H1 (cell line): ENCODE measurements at regions not wholly inside any gene's neighbourhood (a gene's known extent, or its start where the extent isn't known, plus 50 kb on each side); places are given as distances from the start of the nearest gene placed in this dataset.
A peak's percentile ranks its signal among the peaks of the same experiment; 100 is the strongest.

Experiments used
- CTCF ChIA-PET: fragments of 300-600 bp; sonication (Branson Sonifier 250); formaldehyde crosslinking; loops from one replicate; lab custom pipeline; 2021; ENCODE audit not compliant: partially characterized antibody; lab: Charles Lee
- POLR2A ChIA-PET: fragments of 300-600 bp; sonication (Branson Sonifier 250); formaldehyde crosslinking; loops from one replicate; lab custom pipeline; 2021; ENCODE audit warnings: inconsistent platforms; ENCODE audit not compliant: partially characterized antibody; lab: Charles Lee
- DNase-seq, 2 experiments: peaks; one replicate each; pipeline versions ENCODE4 v3.0.0 to v3.0.0-alpha.2; 2010 to 2022; ENCODE audit warnings: low spot score in 2 of 2, low read depth in 1 of 2, mixed read lengths in 1 of 2
- FAIRE-seq: peaks from 2 replicates; lab custom pipeline; 2011; peaks lifted over from hg19 to GRCh38; lab: Jason Lieb, UNC
- H2AFZ ChIP-seq: 2 replicates; pipeline ENCODE4 v1.8.1; 2012; ENCODE audit warnings: low read length, inconsistent platforms
- H2AK5ac ChIP-seq: 2 replicates; pipeline ENCODE4 v1.6.1; 2013; ENCODE audit warnings: low read depth, low read length
- H2BK120ac ChIP-seq: replicated peaks from 2 replicates; pipeline ENCODE3; 2013; ENCODE audit warnings: low read depth, low read length, inconsistent platforms
- H2BK12ac ChIP-seq: 2 replicates; pipeline ENCODE4 v1.6.1; 2013; ENCODE audit warnings: low read depth, low read length
- H2BK15ac ChIP-seq: 2 replicates; pipeline ENCODE4 v1.6.1; 2013; ENCODE audit warnings: low read length
- H2BK20ac ChIP-seq: 2 replicates; pipeline ENCODE4 v1.6.1; 2013; ENCODE audit warnings: low read length
- H2BK5ac ChIP-seq: 2 replicates; pipeline ENCODE4 v1.6.1; 2013; ENCODE audit warnings: low read depth, low read length
- H3K14ac ChIP-seq: 2 replicates; pipeline ENCODE4 v1.6.1; 2013; ENCODE audit warnings: inconsistent platforms; ENCODE audit not compliant: insufficient read length
- H3K18ac ChIP-seq: 2 replicates; pipeline ENCODE4 v1.6.1; 2013; ENCODE audit warnings: low read length; ENCODE audit errors: extremely low read depth
- H3K23ac ChIP-seq: 2 replicates; pipeline ENCODE4 v1.6.1; 2013; ENCODE audit warnings: inconsistent platforms; ENCODE audit not compliant: insufficient read length
- H3K23me2 ChIP-seq: 2 replicates; pipeline ENCODE4 v1.6.1; 2013; ENCODE audit warnings: low read depth, low read length
- H3K27ac ChIP-seq: 2 replicates; pipeline ENCODE4 v1.6.1; 2011; ENCODE audit warnings: low read depth, low read length, inconsistent platforms
- H3K27me3 ChIP-seq, 4 experiments: replicated peaks in 1 of 4; 1 replicate in 1 of 4; 2 replicates in 3 of 4; pipeline versions ENCODE4 v1.6.1 to v1.8.1; 2011 to 2013; ENCODE audit warnings: low read length in 3 of 4, mild to moderate bottlenecking in 3 of 4, inconsistent platforms in 2 of 4, mixed read lengths in 2 of 4, moderate library complexity in 1 of 4; ENCODE audit not compliant: control insufficient read depth in 3 of 4, insufficient read depth in 3 of 4; ENCODE audit errors: extremely low read depth in 1 of 4
- H3K36me3 ChIP-seq, 4 experiments: 2 replicates each; pipeline versions ENCODE4 v1.6.1 to v1.8.1; 2011 to 2013; ENCODE audit warnings: mild to moderate bottlenecking in 4 of 4, low read length in 3 of 4, moderate library complexity in 2 of 4, control low read depth in 1 of 4, inconsistent platforms in 1 of 4; ENCODE audit not compliant: insufficient read depth in 4 of 4, control insufficient read depth in 2 of 4
- H3K4ac ChIP-seq: replicated peaks from 2 replicates; pipeline ENCODE3; 2013; ENCODE audit warnings: low read length, low read depth, mixed read lengths, inconsistent platforms; ENCODE audit not compliant: insufficient read length
- H3K4me1 ChIP-seq, 4 experiments: replicated peaks in 1 of 4; 1 replicate in 1 of 4; 2 replicates in 3 of 4; pipeline versions ENCODE4 v1.6.1 to v1.8.1; 2011 to 2013; ENCODE audit warnings: low read length in 3 of 4, inconsistent platforms in 2 of 4, mixed read lengths in 1 of 4; ENCODE audit not compliant: insufficient read depth in 4 of 4, control insufficient read depth in 3 of 4
- H3K4me2 ChIP-seq, 2 experiments: 2 replicates each; pipeline versions ENCODE4 v1.6.1 to v1.8.1; 2011 to 2013; ENCODE audit warnings: low read depth in 2 of 2, low read length in 2 of 2, control low read depth in 1 of 2, inconsistent platforms in 1 of 2, mild to moderate bottlenecking in 1 of 2; ENCODE audit not compliant: insufficient read depth in 1 of 2
- H3K4me3 ChIP-seq, 4 experiments: fragments of 200-600, 300-600 bp in 1 of 4; sonication (generic), shearing (Covaris generic), sonication (Bioruptor Twin) in 1 of 4; 2 replicates each; pipeline versions ENCODE4 v1.5.1 to v1.8.1; 2011 to 2016; ENCODE audit warnings: low read length in 4 of 4, low read depth in 3 of 4, control low read depth in 2 of 4, inconsistent platforms in 2 of 4, mild to moderate bottlenecking in 2 of 4, mixed read lengths in 1 of 4, moderate library complexity in 1 of 4; ENCODE audit not compliant: insufficient read depth in 2 of 4; ENCODE audit errors: extremely low read depth in 1 of 4
- H3K56ac ChIP-seq: replicated peaks from 2 replicates; pipeline ENCODE3; 2013; ENCODE audit warnings: low read depth, mild to moderate bottlenecking, mixed read lengths, low read length, inconsistent platforms; ENCODE audit not compliant: insufficient read length
- H3K79me1 ChIP-seq: 2 replicates; pipeline ENCODE4 v1.6.1; 2013; ENCODE audit warnings: low read depth, low read length, control low read depth
- H3K79me2 ChIP-seq, 2 experiments: 2 replicates each; pipeline versions ENCODE4 v1.6.1 to v1.8.1; 2012 to 2013; ENCODE audit warnings: low read length in 2 of 2, mild to moderate bottlenecking in 2 of 2, inconsistent platforms in 1 of 2; ENCODE audit not compliant: insufficient read depth in 2 of 2, control insufficient read depth in 1 of 2
- H3K9ac ChIP-seq, 4 experiments: replicated peaks in 1 of 4; 1 replicate in 1 of 4; 2 replicates in 3 of 4; pipeline versions ENCODE4 v1.6.1 to v1.8.1; 2011 to 2013; ENCODE audit warnings: low read depth in 3 of 4, low read length in 3 of 4, control low read depth in 2 of 4, mild to moderate bottlenecking in 2 of 4, moderate library complexity in 2 of 4, inconsistent platforms in 1 of 4; ENCODE audit errors: extremely low read depth in 1 of 4
- H3K9me3 ChIP-seq, 2 experiments: 2 replicates each; pipeline versions ENCODE4 v1.6.1 to v1.8.1; 2012 to 2013; ENCODE audit warnings: mild to moderate bottlenecking in 2 of 2, moderate library complexity in 2 of 2, control low read depth in 1 of 2, inconsistent platforms in 1 of 2, low read depth in 1 of 2, low read length in 1 of 2, mixed read lengths in 1 of 2; ENCODE audit not compliant: insufficient read depth in 2 of 2
- H4K20me1 ChIP-seq, 2 experiments: replicated peaks in 1 of 2; 2 replicates each; pipeline versions ENCODE3 to v1.8.1; 2011 to 2013; ENCODE audit warnings: inconsistent platforms in 2 of 2, low read length in 2 of 2, mild to moderate bottlenecking in 1 of 2; ENCODE audit not compliant: insufficient read depth in 2 of 2, control insufficient read depth in 1 of 2
- H4K5ac ChIP-seq: 2 replicates; pipeline ENCODE4 v1.6.1; 2013; ENCODE audit warnings: low read length, low read depth, mixed read lengths, inconsistent platforms; ENCODE audit not compliant: insufficient read length
- H4K8ac ChIP-seq: 2 replicates; pipeline ENCODE4 v1.8.0; 2013; ENCODE audit warnings: mild to moderate bottlenecking, moderate library complexity, low read length, inconsistent platforms; ENCODE audit not compliant: insufficient read depth; ENCODE audit errors: extremely low read depth
- H4K91ac ChIP-seq: replicated peaks from 2 replicates; pipeline ENCODE3; 2013; ENCODE audit warnings: low read length, mixed read lengths, inconsistent platforms; ENCODE audit not compliant: insufficient read length
- BRCA1 ChIP-seq: IDR thresholded peaks from 2 replicates; pipeline ENCODE4 v1.6.1; 2012; ENCODE audit warnings: low read depth, low read length, improper control_type of control experiment
- CREB1 ChIP-seq: IDR thresholded peaks from 2 replicates; pipeline ENCODE4 v1.6.1; 2012; ENCODE audit warnings: inconsistent platforms
- KDM5A ChIP-seq: fragments of 200-600 bp; IDR thresholded peaks from 2 replicates; pipeline ENCODE4 v1.7.1; 2012; ENCODE audit warnings: mild to moderate bottlenecking, low read length, inconsistent platforms, mixed read lengths
- RAD21 ChIP-seq, 2 experiments: IDR thresholded peaks in 1 of 2; conservative IDR thresholded peaks in 1 of 2; 2 replicates each; pipeline ENCODE4 v1.6.1; 2011; ENCODE audit warnings: low read depth in 2 of 2, low read length in 2 of 2, improper control_type of control experiment in 1 of 2, inconsistent platforms in 1 of 2, mild to moderate bottlenecking in 1 of 2, moderate library complexity in 1 of 2
- RXRA ChIP-seq: IDR thresholded peaks from 2 replicates; pipeline ENCODE4 v1.6.1; 2011; ENCODE audit warnings: low read depth, mild to moderate bottlenecking, low read length, moderate library complexity; ENCODE audit not compliant: insufficient read depth
- WGBS, 2 experiments: shearing (Covaris generic) in 1 of 2; methylation state at CpG; one replicate each; pipeline versions ENCODE4 v1.1.6 to v1.1.7; 2013 to 2015; ENCODE audit warnings: low lambda C conversion rate in 2 of 2, mixed read lengths in 2 of 2, inconsistent platforms in 1 of 2, low coverage in 1 of 2, missing lambda C conversion rate in 1 of 2; ENCODE audit not compliant: insufficient replicate concordance in 2 of 2, insufficient coverage in 1 of 2, insufficient read length in 1 of 2; ENCODE audit errors: extremely low coverage in 1 of 2, missing lambda C conversion rate in 1 of 2; 5-methylcytosine and 5-hydroxymethylcytosine counted together

DNA sequence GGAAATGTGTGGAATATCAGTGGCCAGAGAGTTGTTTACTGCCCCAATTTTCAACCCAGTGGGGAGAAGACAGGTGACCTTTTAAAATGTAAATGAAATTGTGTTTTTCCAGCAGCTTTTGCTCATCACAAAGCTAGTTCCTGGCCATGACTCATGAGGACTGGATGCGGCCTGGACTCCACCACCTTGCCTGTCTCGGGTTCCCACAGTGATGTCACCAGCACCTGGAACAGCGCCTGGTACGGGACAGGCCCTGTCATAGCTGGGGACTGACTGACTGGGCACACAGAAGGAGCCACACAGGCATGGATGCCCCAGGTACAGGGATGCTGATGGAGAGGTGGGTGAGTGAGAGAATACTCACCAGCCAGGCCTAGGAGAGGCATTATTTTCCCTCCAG is 277.1 kb downstream of the AJAP1 start:
- CTCF ChIA-PET: no interaction called here
- H2AFZ ChIP-seq: no peak overlapping the region
- POLR2A ChIA-PET: no interaction called here
- no peaks in the 10 kb centered on the region for H3K23me2 ChIP-seq
- H4K5ac ChIP-seq: no peak overlapping the region
- DNase-seq (no peak), FAIRE-seq (no peak)
- H3K9ac ChIP-seq: no peak overlapping the region
- no peaks in the 10 kb centered on the region for H3K79me1 ChIP-seq
- WGBS, 2 experiments: 92% methylated on average over 4 of the region's 4 CpGs; no CpG with 5 or more reads in 1 of the 2 experiments
- no peak overlapping the region for H3K4me3 ChIP-seq
- no peak overlapping the region; the same call in 1 of the 2 replicates for H2BK5ac ChIP-seq
- H4K8ac ChIP-seq: no peak overlapping the region
- peak overlapping the region; percentile 80; the same call in 1 of the 2 replicates for H2BK12ac ChIP-seq
- no peak for TF ChIP-seq RAD21 (IDR thresholded peaks at IDR 0.05 in 1 of 2, conservative IDR thresholded peaks at IDR 0.05 in 1 of 2; ENCODE audit: low read depth in 2 of 2, low read length in 2 of 2)
- TF ChIP-seq CREB1: 0 out of 2 replicates have a peak, but pooled peaks have one; percentile 26
- no peak for TF ChIP-seq KDM5A
- no peak for TF ChIP-seq RXRA
- no peak for TF ChIP-seq BRCA1
- H3K27me3 ChIP-seq: no peaks in the 10 kb centered on the region
- no peak overlapping the region for H3K18ac ChIP-seq
- H3K56ac ChIP-seq: no peak overlapping the region
- no peaks in the 10 kb centered on the region for H4K20me1 ChIP-seq
- H3K23ac ChIP-seq: no peak overlapping the region
- no peak overlapping the region for H2BK20ac ChIP-seq
- peaks cover 0 to 3% (median 0%) of the 10 kb centered on the region in 4 experiments; a peak in 3 of 7 replicates for H3K4me1 ChIP-seq
- H3K27ac ChIP-seq: no peak overlapping the region
- no peaks in the 10 kb centered on the region for H3K79me2 ChIP-seq
- H2AK5ac ChIP-seq: no peak overlapping the region
- H3K36me3 ChIP-seq: no peaks in the 10 kb centered on the region
- no peak overlapping the region for H3K14ac ChIP-seq
- 0 out of 2 replicates have a peak overlapping the region, but pooled peaks have one; percentile 61 for H2BK15ac ChIP-seq
- H2BK120ac ChIP-seq: no peak overlapping the region
- H3K4me2 ChIP-seq: no peak overlapping the region
- no peak overlapping the region for H3K4ac ChIP-seq
- H4K91ac ChIP-seq: no peak overlapping the region
- no peaks in the 10 kb centered on the region for H3K9me3 ChIP-seq
